ENCODE measurements at regions not wholly inside any gene's neighbourhood (a gene's known extent, or its start where the extent isn't known, plus 50 kb on each side); places are given as distances from the start of the nearest gene placed in this dataset.
A peak's percentile ranks its signal among the peaks of the same experiment; 100 is the strongest.

DNA sequence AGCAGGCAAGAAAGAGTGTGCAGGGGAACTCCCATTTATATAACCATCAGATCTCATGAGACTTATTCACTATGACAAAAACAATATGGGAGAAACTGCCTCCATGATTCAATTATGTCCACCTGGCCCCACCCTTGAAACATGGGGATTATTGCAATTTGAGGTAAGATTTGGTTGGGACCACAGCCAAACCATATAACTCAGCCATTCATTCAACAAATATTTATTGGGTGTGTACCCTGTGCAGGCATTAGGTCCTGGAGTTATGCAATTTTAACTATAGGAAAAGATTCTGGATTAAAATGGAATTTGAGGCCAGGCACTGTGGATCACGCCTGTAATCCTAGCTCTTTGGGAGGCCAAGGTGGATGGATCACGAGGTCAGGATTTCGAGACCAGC is 124.2 kb upstream of the GAS1 start:
- TF ChIP-seq, protein P1, sequence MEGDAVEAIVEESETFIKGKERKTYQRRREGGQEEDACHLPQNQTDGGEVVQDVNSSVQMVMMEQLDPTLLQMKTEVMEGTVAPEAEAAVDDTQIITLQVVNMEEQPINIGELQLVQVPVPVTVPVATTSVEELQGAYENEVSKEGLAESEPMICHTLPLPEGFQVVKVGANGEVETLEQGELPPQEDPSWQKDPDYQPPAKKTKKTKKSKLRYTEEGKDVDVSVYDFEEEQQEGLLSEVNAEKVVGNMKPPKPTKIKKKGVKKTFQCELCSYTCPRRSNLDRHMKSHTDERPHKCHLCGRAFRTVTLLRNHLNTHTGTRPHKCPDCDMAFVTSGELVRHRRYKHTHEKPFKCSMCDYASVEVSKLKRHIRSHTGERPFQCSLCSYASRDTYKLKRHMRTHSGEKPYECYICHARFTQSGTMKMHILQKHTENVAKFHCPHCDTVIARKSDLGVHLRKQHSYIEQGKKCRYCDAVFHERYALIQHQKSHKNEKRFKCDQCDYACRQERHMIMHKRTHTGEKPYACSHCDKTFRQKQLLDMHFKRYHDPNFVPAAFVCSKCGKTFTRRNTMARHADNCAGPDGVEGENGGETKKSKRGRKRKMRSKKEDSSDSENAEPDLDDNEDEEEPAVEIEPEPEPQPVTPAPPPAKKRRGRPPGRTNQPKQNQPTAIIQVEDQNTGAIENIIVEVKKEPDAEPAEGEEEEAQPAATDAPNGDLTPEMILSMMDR (IDR thresholded peaks at IDR 0.05; ENCODE audit: low read depth, low read length) = no peak

DNA sequence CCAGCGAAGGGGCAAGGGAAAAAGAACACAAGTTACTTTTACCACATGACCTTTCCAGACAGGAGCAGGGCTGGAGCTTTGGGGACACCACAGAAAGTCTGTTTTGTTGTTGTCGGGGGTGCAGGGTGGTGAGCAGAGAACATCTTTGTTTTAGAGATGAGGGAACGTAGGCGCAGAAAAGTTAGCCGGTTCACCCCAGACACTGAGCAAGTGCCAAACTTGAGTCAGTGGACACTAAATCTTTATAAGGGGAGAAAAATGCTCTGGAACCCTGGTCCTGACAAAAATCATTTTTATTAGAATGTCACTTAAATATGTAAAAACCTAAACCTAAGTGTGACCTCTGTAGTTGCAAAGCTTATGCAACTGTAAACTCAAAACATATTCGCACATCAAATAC is 126.4 kb upstream of the GAS1 start:
- TF ChIP-seq, protein P1 (IDR thresholded peaks at IDR 0.05; ENCODE audit: low read depth, low read length) = no peak
- H3K4me3 ChIP-seq (replicated peaks in 1 of 2; ENCODE audit: low read depth in 2 of 2, low read length in 2 of 2) = no peak overlapping the region
- no peak for DNase-seq (ENCODE audit: low read depth in 2 of 2)

More for the DNA sequence above, 124.2 kb upstream of the GAS1 start:
- DNase-seq (ENCODE audit: low read depth in 2 of 2) = peak in 1 of 2 donors; percentile 16
- H3K4me3 ChIP-seq (replicated peaks in 1 of 2; ENCODE audit: low read depth in 2 of 2, low read length in 2 of 2) = no peak overlapping the region

DNA sequence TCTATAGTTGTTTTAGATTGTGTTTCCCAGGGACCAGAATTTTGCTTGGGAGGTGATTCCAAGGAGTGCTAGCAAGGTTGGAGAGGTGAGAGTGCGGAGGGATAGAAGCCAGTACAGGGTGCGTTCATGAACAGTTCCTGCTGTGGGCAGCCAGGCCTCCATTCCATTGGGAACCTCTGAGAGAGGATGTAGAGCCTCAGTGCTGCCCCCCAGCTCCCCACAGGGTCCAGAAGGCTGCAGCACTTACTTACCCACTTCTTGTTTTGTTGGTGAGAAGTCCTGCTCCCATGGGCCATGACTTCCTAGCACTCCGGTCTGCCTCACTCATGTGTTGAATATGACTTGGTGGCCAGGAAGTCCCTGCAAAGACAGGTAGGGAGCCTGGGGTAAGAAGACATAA is 128.2 kb upstream of the GAS1 start:
- TF ChIP-seq, protein P1 (IDR thresholded peaks at IDR 0.05; ENCODE audit: low read depth, low read length) = no peak
- no peak overlapping the region for H3K4me3 ChIP-seq (replicated peaks in 1 of 2; ENCODE audit: low read depth in 2 of 2, low read length in 2 of 2)
- DNase-seq (ENCODE audit: low read depth in 2 of 2) = no peak

DNA sequence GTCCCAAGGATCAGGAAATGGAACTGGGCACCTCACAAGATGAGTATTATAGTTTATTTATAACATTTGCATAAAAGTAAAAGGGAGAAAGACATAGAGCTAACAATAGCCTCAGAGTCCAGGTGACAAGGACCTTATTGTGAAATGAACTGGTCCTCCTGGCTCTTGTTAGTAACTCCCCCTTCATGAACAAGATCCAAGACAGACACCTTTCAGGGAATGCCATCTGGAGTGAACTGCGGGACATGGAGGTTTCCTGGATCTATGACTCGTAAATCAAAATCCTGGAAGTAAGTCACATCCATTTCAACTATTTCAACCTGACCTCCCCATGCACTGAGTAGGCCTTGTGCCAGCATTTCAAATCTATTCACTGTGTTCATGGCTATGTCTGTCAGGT is 129.5 kb upstream of the GAS1 start:
- TF ChIP-seq, protein P1 (IDR thresholded peaks at IDR 0.05; ENCODE audit: low read depth, low read length) = no peak
- peak in 1 of 2 donors; percentile 60 for DNase-seq (ENCODE audit: low read depth in 2 of 2)
- H3K4me3 ChIP-seq (replicated peaks in 1 of 2; ENCODE audit: low read depth in 2 of 2, low read length in 2 of 2) = no peak overlapping the region

DNA sequence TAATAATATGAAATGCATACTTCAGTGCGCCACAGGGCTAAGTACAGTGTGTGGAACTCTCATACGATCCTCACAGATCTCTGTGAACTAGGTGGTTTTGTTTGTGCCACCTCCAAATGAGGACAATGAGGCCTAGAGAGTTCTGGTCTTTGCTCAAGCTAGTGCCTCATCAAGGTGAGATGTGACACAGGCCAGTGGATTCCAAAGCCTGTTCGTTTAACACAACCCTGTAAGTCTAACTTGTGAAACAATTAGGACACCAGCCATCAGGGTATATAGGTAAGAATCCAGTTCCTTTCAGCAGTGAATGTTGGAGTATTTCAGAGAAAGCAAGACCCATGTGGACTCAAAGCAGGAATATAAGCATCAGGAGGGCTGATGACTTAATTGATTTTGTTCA is 130.7 kb upstream of the GAS1 start:
- DNase-seq (ENCODE audit: low read depth in 2 of 2) = no peak
- TF ChIP-seq, protein P1 (IDR thresholded peaks at IDR 0.05; ENCODE audit: low read depth, low read length) = no peak
- H3K4me3 ChIP-seq (replicated peaks in 1 of 2; ENCODE audit: low read depth in 2 of 2, low read length in 2 of 2) = no peak overlapping the region

DNA sequence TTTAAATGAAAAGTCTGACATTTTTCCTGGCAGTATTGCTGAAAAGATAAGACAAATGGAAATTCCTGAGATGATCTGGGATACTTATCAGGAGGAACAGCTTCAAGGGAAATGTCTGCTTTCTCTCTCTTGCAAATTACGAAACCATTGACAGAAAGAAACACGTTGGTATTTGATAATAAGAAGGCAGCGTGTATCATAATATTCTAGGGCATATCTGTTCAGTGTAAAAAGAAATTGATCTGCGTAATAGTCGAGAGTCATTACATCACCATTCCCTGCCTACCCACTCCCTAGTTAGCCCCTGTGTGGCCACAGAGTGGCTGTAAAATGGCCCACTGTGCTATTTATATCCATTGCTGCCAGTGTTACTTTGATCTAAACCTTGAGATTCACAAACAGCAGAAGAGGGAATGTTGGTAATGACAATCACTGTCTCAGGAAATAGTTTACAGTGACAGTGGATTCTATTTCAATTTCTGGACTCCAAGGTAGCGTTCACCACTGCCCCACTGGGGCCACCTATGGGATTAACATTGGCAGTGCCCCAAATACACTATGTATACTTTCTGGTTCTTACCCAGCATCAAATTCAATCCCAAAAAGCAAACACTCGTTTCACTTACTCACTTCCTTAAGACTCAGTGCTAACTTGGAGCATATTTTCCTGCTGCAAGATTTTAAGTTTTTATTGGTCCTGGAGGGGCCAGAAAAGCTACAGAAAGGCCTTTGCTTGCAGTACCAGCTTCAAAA is 133.4 kb upstream of the GAS1 start:
- TF ChIP-seq, protein P1 (IDR thresholded peaks at IDR 0.05; ENCODE audit: low read depth, low read length) = no peak
- no peak overlapping the region for H3K4me3 ChIP-seq (replicated peaks in 1 of 2; ENCODE audit: low read depth in 2 of 2, low read length in 2 of 2)
- peak; percentile 48 to 90 for DNase-seq (ENCODE audit: low read depth in 2 of 2)

DNA sequence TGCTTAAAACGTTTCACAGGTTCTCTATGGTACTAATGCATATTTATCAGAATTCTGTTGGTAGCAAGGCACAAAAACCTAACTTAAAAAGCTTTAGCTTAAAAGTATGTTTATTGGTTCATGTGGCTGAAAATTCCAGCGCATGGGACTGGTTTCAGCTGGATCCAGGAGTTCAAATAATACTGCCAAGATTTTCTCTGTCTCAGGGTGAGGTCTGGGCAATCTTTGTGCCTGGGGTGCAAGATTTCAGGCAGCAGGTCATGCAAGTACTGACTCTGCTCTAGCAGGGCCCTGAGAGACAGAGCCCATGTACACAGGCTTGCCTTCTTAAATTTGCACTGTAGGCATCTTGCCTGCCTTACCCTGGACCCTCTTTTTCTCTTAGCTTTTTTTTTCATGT is 134.2 kb upstream of the GAS1 start:
- peak in 1 of 2 donors; percentile 46 for DNase-seq (ENCODE audit: low read depth in 2 of 2)
- TF ChIP-seq, protein P1 (IDR thresholded peaks at IDR 0.05; ENCODE audit: low read depth, low read length) = no peak
- H3K4me3 ChIP-seq (replicated peaks in 1 of 2; ENCODE audit: low read depth in 2 of 2, low read length in 2 of 2) = no peak overlapping the region
